B cell (primary cell): ENCODE measurements at regions not wholly inside any gene's neighbourhood (a gene's known extent, or its start where the extent isn't known, plus 50 kb on each side); places are given as distances from the start of the nearest gene placed in this dataset.

Experiments used
- ATAC-seq: fragments of 200-7000 bp; cut with Tn5 transposase; one replicate; pipeline ENCODE4 v1.10.0; 2021; ENCODE audit warnings: low read depth, mild to moderate bottlenecking, moderate number of reproducible peaks, moderate library complexity
- CTCF ChIA-PET: fragments of 350-600 bp; sonication (Branson Sonifier 250); formaldehyde crosslinking; loops from one replicate; lab custom pipeline; 2021; ENCODE audit warnings: antibody characterized with exemption, inconsistent platforms; lab: Charles Lee
- POLR2A ChIA-PET: fragments of 350-600 bp; sonication (Branson Sonifier 250); formaldehyde crosslinking; loops from one replicate; lab custom pipeline; 2021; ENCODE audit warnings: antibody characterized with exemption; lab: Charles Lee
- DNase-seq: peaks from one replicate; pipeline ENCODE4 v3.0.0; 2013
- H2AFZ ChIP-seq: 2 replicates; pipeline ENCODE4 v1.6.1; 2012; ENCODE audit warnings: mild to moderate bottlenecking, low read depth, low read length; ENCODE audit not compliant: insufficient read depth, poor library complexity, severe bottlenecking
- H3K27ac ChIP-seq, 2 donors: 1 replicate in 1 of 2; 2 replicates in 1 of 2; pipeline ENCODE4 v1.5.1; 2012 to 2013; ENCODE audit warnings: low read length in 2 of 2, mild to moderate bottlenecking in 2 of 2, moderate library complexity in 1 of 2
- H3K27me3 ChIP-seq, 4 experiments: fragments of 200-600 bp in 1 of 4; sonication (generic) in 1 of 4; replicated peaks in 1 of 4; 1 replicate in 2 of 4; 2 replicates in 2 of 4; pipeline versions ENCODE4 v1.6.1 to v1.7.0; 2013 to 2016; ENCODE audit warnings: low read length in 3 of 4, mild to moderate bottlenecking in 2 of 4, mixed read lengths in 1 of 4, moderate library complexity in 1 of 4; ENCODE audit not compliant: insufficient read depth in 4 of 4, control insufficient read depth in 3 of 4; ENCODE audit errors: control extremely low read depth in 1 of 4
- H3K36me3 ChIP-seq, 2 experiments: replicated peaks in 1 of 2; 1 replicate in 1 of 2; 2 replicates in 1 of 2; pipeline versions ENCODE4 v1.6.1 to v1.7.1; 2013; ENCODE audit warnings: low read length in 1 of 2; ENCODE audit not compliant: insufficient read depth in 2 of 2, control insufficient read depth in 1 of 2; ENCODE audit errors: control extremely low read depth in 1 of 2, extremely low read depth in 1 of 2
- H3K4me1 ChIP-seq, 2 donors: fragments of 200-600 bp in 1 of 2; sonication (generic) in 1 of 2; 1 replicate in 1 of 2; 2 replicates in 1 of 2; pipeline versions ENCODE4 v1.5.1 to v1.6.1; 2013 to 2017; ENCODE audit warnings: low read length in 2 of 2; ENCODE audit not compliant: control insufficient read depth in 2 of 2, insufficient read depth in 2 of 2
- H3K4me2 ChIP-seq: replicated peaks from 2 replicates; pipeline ENCODE3; 2012; ENCODE audit warnings: mild to moderate bottlenecking, low read depth, low read length; ENCODE audit not compliant: poor library complexity, severe bottlenecking
- H3K4me3 ChIP-seq, 5 experiments: fragments of 200-600 bp in 1 of 5; sonication (generic) in 1 of 5; 1 replicate in 3 of 5; 2 replicates in 2 of 5; pipeline versions ENCODE4 v1.5.1 to v1.7.0; 2011 to 2016; ENCODE audit warnings: low read length in 4 of 5, mild to moderate bottlenecking in 4 of 5, low read depth in 2 of 5, control low read depth in 1 of 5, moderate library complexity in 1 of 5; ENCODE audit not compliant: insufficient read depth in 1 of 5; ENCODE audit errors: control extremely low read depth in 1 of 5, extremely low read depth in 1 of 5
- H3K79me2 ChIP-seq: fragments of 200-600 bp; sonication (generic); one replicate; pipeline ENCODE4 v1.6.0; 2016; ENCODE audit warnings: low read length; ENCODE audit not compliant: control insufficient read depth, insufficient read depth
- H3K9ac ChIP-seq: fragments of 200-600 bp; sonication (generic); 2 replicates; pipeline ENCODE4 v1.6.1; 2017; ENCODE audit warnings: mild to moderate bottlenecking, low read length, moderate library complexity
- H3K9me3 ChIP-seq, 3 donors: one replicate each; pipeline versions ENCODE4 v1.6.1 to v1.7.1; 2013; ENCODE audit warnings: low read length in 2 of 3; ENCODE audit not compliant: control insufficient read depth in 2 of 3, insufficient read depth in 1 of 3; ENCODE audit errors: control extremely low read depth in 1 of 3
- H4K20me1 ChIP-seq: 2 replicates; pipeline ENCODE4 v1.6.0; 2012; ENCODE audit warnings: mild to moderate bottlenecking, low read length; ENCODE audit not compliant: insufficient read depth, control insufficient read depth, poor library complexity, severe bottlenecking
- H3K27ac Mint-ChIP-seq: one replicate; pipeline ENCODE4 v1.8.0; 2021; ENCODE audit warnings: mixed read lengths
- H3K27me3 Mint-ChIP-seq: one replicate; pipeline ENCODE4 v1.8.0; 2021; ENCODE audit warnings: mixed read lengths
- H3K4me1 Mint-ChIP-seq: one replicate; pipeline ENCODE4 v1.8.0; 2021; ENCODE audit warnings: mixed read lengths
- H3K4me3 Mint-ChIP-seq: one replicate; pipeline ENCODE4 v1.8.0; 2021; ENCODE audit warnings: mixed read lengths
- H3K9me3 Mint-ChIP-seq: one replicate; pipeline ENCODE4 v1.8.0; 2022; ENCODE audit warnings: mixed read lengths; ENCODE audit not compliant: insufficient read depth
- EZH2 ChIP-seq: IDR thresholded peaks from 2 replicates; pipeline ENCODE4 v1.6.1; 2012; ENCODE audit warnings: borderline replicate concordance, low read depth, mild to moderate bottlenecking, moderate library complexity, low read length; ENCODE audit not compliant: insufficient read depth, poor library complexity, severe bottlenecking
- WGBS: methylation state at CpG from one replicate; pipeline ENCODE4 v1.1.5; 2013; ENCODE audit warnings: missing lambda C conversion rate; ENCODE audit not compliant: insufficient coverage; 5-methylcytosine and 5-hydroxymethylcytosine counted together
- intact Hi-C: fragments of 100-400 bp; cut with micrococcal nuclease; formaldehyde crosslinking; loops from one replicate; pipeline ENCODE4 v1.10.0; 2022
- TF ChIP-seq, protein P1 (sequence below): fragments of 200-600 bp; IDR thresholded peaks from one replicate; pipeline ENCODE4 v1.8.0; 2022; ENCODE audit warnings: antibody characterized with exemption, mild to moderate bottlenecking

DNA sequence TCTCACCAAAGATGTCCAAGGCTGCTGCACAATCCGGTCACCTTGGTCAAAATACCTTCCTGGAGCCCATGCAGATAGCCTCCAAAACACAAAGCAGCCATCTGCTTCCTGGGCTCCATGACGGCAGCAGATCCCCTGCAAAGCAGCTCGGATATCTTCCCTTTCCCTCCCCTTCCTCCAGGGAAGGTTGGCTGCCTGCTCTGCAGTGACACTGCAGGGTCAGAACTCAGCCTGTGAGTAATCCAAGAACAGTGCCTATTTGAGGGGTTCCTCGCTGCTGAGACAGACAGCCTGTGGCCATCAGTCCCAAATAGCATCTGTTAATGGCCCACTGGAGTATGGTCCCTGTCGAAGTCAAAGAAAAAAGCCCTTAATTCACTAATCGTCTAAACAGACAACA, 270.8 kb downstream of the PREX1 start:
- Mint-ChIP-seq H3K4me3 (no peak overlapping the region), H3K27me3 (peaks cover 19% of the 10 kb centered on the region), H3K9me3 (no peaks in the 10 kb centered on the region), H3K27ac (no peak overlapping the region), H3K4me1 (no peaks in the 10 kb centered on the region)
- no peak for DNase-seq
- CTCF ChIA-PET: no interaction called here
- H2AFZ ChIP-seq: no peak overlapping the region
- no peak overlapping the region for H3K4me3 ChIP-seq
- no peaks in the 10 kb centered on the region for H4K20me1 ChIP-seq
- H3K27ac ChIP-seq: no peak overlapping the region
- H3K9ac ChIP-seq: no peak overlapping the region
- intact Hi-C loops: no loop called here
- H3K9me3 ChIP-seq: no peaks in the 10 kb centered on the region
- H3K27me3 ChIP-seq: no peaks in the 10 kb centered on the region
- no peaks in the 10 kb centered on the region for H3K4me1 ChIP-seq
- 74% methylated on average over 6 of the region's 6 CpGs for WGBS
- POLR2A ChIA-PET: no interaction called here
- H3K79me2 ChIP-seq: no peaks in the 10 kb centered on the region
- no peak for TF ChIP-seq EZH2
- TF ChIP-seq, protein P1, sequence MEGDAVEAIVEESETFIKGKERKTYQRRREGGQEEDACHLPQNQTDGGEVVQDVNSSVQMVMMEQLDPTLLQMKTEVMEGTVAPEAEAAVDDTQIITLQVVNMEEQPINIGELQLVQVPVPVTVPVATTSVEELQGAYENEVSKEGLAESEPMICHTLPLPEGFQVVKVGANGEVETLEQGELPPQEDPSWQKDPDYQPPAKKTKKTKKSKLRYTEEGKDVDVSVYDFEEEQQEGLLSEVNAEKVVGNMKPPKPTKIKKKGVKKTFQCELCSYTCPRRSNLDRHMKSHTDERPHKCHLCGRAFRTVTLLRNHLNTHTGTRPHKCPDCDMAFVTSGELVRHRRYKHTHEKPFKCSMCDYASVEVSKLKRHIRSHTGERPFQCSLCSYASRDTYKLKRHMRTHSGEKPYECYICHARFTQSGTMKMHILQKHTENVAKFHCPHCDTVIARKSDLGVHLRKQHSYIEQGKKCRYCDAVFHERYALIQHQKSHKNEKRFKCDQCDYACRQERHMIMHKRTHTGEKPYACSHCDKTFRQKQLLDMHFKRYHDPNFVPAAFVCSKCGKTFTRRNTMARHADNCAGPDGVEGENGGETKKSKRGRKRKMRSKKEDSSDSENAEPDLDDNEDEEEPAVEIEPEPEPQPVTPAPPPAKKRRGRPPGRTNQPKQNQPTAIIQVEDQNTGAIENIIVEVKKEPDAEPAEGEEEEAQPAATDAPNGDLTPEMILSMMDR: no peak
- H3K36me3 ChIP-seq: no peaks in the 10 kb centered on the region
- H3K4me2 ChIP-seq: no peak overlapping the region
- no peak for ATAC-seq

DNA sequence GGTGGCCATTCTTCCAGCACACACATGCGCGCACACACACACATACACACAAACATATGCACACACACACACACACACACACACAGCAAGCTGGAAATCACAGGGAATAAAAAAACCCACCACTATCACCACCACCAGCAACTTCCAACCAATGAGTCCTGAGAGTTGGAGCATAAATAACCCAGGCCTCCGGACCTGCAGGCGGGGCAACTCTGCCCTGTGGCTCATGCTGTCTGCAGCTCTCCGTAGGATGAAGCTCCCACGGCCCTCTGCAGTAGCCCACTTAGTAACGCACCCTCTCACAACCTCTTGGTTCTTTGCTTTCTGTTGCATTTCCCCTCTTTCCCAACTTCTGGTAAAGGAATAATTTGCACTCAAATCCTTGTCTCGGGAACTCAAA, 275.2 kb downstream of the PREX1 start:
- no peak overlapping the region for H3K27ac Mint-ChIP-seq
- no peaks in the 10 kb centered on the region for H3K36me3 ChIP-seq
- no peak for TF ChIP-seq EZH2
- TF ChIP-seq, protein P1: no peak
- H2AFZ ChIP-seq: no peak overlapping the region
- DNase-seq (no peak), ATAC-seq (no peak)
- H3K27me3 Mint-ChIP-seq: peaks cover 27% of the 10 kb centered on the region
- no peaks in the 10 kb centered on the region for H3K9me3 Mint-ChIP-seq
- ChIA-PET CTCF (no interaction called here), POLR2A (no interaction called here)
- H3K4me1 ChIP-seq: no peaks in the 10 kb centered on the region
- no peaks in the 10 kb centered on the region for H3K27me3 ChIP-seq
- H3K4me1 Mint-ChIP-seq: no peaks in the 10 kb centered on the region
- no peak overlapping the region for H3K4me2 ChIP-seq
- no peaks in the 10 kb centered on the region for H3K9me3 ChIP-seq
- H3K4me3 ChIP-seq: no peak overlapping the region
- no peaks in the 10 kb centered on the region for H4K20me1 ChIP-seq
- intact Hi-C loops: no loop called here
- no peak overlapping the region for H3K9ac ChIP-seq
- H3K4me3 Mint-ChIP-seq: no peak overlapping the region
- H3K27ac ChIP-seq: no peak overlapping the region
- 95% methylated on average over 6 of the region's 8 CpGs for WGBS
- no peaks in the 10 kb centered on the region for H3K79me2 ChIP-seq
